Cerebellar cortex (tissue), 1 donor: ENCODE measurements at regions not wholly inside any gene's neighbourhood (a gene's known extent, or its start where the extent isn't known, plus 50 kb on each side); places are given as distances from the start of the nearest gene placed in this dataset.
A peak's percentile ranks its signal among the peaks of the same experiment; 100 is the strongest.
"Not testable (repeated sequence)": the region's sequence is repeated elsewhere in the genome, so short reads cannot be mapped to it uniquely, and the experiment has no call there.

Experiments
- DNase-seq: peaks from one replicate; pipeline ENCODE4 v3.0.0-alpha.2; 2015; ENCODE audit warnings: low spot score

DNA sequence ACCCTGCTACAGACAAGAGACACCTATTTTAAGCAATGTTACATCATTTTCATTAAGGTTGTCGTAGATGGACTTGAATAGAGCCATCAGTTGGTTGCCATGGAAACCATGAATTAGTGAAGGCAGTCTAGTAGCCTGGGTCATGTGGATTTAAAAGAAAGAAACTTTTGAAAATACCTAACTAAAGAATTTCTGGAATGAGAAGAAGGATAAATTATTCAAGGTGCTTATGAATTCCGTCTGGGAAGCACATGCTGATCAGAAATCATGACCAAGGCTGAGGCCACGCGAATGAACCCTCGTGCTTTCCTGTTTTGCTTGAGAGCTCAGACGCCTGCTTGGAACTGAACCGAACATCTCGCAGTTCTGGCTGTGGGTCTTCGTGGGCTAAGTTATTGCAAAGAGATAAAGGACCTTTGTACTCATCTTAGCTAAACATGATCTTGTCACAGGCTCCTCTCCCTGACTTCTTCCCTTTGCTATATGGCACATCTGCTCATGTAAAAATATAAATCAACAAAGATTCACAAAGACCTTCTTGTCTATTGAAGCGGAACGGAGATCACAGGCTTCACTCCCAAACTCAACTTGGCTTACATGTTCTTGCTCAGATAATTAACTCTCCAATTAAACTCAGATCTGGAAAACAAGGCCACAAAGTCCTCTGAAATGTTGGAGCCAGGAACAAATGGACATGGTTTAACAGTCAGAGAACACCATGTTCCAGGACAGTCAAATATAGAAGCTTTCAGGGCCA is 140.2 kb downstream of the NUFIP1 start:
- DNase-seq, result peak; percentile 8

DNA sequence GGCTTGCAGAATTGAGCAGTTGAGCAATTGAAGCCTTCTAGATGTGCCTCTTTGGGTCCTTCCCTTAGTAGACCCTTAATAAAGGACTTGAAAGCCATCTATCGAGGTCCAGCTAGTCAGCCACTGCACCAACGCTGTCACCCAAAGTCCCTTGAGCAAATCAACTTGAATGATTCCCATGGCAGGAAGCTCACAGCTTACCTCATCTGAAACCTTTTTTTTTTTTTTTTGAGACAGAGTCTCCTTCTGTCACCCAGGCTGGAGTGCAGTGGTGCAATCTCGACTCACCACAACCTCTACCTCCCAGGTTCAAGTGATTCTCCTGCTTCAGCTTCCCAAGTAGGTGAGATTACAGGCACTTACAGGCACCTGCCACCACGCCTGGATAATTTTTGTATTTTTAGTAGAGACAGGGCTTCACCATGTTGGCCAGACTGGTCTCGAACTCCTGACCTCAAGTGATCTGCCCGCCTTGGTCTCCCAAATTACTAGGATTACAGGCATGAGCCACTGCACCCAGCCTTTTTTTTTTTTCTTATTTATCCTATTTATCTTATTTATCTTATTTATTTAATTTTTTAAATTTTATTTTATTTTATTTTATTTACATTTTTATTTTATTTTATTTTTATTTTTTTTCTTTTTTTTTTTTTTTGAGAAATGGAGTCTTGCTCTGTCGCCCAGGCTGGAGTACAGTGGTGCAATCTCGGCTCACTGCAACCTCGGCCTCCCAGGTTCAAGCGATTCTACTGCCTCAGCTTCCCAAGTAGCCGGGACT is 143.8 kb downstream of the NUFIP1 start:
- not testable (repeated sequence) for DNase-seq

DNA sequence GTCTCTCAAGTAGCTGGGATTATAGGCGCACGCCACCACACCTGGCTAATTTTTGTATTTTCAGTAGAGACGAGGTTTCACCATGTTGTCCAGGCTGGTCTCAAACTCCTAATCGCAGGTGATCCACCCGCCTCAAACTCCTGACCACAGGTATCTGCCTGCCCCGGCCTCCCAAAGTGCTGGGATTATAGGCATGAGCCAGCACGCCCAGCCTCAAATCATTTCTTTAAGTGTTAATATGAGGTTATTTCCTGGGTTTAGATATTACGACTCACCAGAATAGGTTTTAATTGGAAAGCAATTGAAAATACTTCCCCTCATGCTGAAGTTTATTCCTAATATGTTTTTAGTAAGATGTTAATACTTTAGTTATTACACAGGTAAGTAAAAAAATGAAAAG is 144.5 kb downstream of the NUFIP1 start:
- no peak for DNase-seq

DNA sequence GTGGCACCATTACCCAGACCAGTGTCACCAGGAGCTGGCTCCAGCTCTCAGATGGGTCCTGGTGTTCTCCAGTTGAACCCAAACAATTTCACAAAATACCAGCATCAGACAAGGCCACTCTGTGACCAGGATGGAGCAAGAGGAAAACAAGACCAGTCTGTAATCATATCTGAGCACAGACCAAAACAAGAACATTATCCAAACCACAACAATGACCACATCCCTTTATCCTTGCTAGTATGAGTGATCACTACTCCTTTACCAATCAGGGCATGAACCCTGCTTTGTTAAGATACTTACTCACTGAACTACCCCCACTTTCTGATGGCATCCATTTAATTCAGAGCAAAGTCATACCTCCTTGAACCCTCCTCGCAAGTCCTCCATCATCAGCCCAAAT is 145.9 kb downstream of the NUFIP1 start:
- DNase-seq, result no peak

DNA sequence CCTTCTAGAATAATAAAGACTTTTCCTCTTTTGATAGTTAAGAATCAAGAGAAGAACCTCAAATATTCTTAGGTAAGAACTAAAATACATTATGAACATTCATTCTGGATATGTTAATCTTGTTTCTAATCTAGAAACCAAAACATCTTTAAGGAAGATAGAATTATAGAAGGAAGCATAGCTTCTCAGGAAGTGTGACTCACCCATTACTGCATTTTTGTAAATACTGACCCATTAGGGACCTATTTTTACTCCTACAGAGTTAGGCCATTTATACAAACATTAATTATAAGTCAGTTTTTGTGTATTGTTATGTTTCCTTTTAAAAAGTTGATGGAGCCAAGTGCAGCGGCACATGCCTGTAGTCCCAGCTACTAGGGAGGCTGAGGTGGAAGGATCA is 147.1 kb downstream of the NUFIP1 start:
- DNase-seq, result no peak

DNA sequence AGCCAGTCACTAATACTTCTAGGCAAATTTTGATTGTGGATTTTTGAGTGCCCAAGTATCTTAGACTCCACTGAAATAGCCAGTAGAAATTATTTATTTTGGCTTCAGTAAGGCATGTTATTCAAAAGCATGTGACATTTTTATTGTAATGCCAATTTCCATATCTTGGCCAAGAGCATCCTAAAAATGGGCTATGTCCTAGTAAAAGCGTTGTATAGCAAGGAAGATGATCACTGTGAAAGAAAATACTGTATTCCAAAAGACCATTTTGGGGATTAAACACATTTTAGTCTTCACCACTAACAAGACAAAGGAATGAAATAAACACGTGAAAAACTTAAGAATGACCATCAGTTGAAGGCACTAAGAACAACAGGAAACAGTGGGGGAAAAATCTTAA is 149.1 kb downstream of the NUFIP1 start:
- no peak for DNase-seq

DNA sequence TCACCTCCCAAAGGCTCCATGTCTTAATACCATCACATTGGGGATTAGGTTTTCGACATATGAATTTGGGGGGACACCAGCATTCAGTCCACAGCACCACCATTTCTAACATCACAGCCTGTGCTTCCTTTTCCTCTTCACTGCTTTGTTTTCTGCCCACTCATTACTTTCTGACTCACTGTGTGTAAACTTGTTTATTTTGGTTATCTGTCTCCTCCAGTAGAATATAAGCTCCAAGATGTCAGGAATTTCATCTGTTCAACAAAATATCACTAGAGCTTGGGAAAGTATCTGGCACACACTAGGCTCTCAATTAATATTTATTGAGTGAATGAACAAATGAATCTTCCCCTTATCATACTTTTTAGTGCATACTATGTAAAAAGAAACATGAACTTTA is 152.0 kb downstream of the NUFIP1 start:
- DNase-seq, result no peak

DNA sequence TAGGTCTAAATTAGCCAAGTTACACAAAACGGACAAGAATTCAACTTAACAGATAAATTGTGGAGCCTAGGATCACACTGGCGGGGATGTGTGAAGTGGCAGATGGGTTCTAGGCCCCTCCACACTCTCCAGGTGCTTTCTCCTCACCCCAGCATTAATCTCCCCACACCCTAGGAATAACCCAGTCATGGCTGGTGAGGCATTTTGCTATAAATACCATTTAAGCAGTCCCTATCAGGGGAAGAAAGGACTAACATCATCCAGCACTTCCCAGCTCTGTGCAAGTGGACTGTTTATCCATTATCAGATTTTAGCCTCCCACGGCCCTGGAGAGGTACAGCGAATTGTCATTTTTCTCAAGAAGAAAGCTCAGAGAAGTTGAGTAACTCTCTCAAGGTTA is 154.9 kb downstream of the NUFIP1 start:
- no peak for DNase-seq

DNA sequence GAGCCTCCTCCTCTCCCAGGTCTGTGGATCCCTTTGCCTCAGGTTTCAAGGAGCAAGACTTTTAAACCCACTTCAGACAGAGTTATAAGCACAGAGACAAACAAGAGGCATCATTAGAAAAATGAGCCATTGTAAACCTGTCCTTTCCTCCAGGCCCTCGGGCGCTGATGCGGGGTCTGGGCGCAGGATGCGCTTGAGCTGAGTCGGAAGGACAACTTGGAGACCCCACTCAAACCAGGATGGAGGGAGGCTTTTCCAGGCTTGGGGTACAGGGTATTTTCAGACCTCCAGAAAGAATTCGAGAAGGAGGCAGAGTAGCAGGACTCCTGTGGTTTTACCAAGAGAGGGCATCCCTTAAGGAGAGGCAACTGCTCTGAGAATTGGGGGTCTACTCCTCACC is 155.6 kb downstream of the NUFIP1 start:
- no peak for DNase-seq

DNA sequence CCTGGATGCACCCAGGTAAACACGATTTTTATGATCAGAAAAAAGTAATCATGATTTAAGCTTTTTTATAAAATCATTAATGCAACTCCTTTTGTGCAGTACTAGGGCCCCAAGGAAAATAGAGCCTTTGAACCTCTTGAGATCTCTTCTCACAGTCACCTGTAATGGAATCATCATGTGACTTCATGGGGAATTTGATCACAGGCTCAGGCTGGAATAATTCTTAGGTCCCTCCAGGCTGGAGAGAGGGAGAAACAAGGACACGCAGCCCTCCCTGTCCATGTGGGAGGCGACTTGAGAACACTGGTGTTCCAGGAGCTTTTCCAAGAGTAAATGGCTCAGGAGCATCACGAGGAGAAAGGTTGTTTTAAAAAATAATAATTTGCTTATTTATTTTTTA is 156.1 kb downstream of the NUFIP1 start:
- no peak for DNase-seq

DNA sequence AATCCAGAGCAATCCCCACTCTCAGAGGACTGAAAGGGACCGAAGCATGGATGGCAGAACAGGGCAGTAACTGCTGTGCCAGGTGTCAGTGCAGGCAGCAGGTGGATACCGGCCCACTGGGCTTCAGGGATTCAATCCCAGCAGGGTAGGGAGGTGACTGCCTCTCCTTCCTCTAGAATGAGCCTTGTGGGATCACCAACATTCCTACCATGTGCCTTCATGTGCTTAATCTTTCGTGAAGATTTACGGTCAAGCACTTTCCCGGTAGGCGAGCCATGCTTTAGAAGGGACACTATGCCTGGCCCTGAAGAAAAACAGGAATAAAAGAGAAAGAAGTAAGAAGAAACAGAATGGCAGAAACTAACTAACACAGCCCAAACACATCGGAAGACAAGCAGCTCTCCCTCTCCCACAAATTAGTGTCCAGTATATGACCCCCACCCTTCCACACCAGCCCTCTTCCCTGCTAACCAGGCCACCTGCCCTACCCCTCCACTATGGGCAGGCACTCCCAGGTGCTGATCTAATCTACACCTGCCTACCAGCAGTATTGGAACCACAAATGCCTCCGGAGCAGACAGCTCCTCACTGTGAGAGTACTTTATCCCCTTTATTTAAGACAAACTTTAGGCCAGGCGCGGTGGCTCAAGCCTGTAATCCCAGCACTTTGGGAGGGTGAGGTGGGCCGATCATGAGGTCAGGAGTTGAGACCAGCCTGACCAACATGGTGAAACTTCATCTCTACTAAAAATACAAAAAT is 162.5 kb downstream of the NUFIP1 start:
- DNase-seq, result no peak

DNA sequence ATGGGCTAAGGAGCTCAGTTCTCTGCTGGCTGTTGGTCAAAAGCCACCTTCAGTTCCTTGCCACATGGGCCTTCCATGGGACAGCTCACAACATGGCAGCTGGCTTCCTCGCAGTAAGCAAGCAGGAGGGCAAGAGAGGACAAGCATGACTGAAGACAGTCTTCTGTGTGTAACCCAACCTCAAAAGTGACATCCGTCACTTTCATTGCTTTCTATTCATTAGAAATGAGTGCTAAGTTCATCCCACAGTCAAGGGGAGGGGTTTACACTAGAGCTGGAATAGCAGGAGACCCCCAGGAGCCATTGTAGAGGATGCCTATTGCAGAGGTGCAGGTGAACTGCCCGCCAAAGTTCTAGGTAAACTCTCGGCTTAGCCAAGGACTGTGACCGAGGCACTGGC is 163.3 kb downstream of the NUFIP1 start:
- DNase-seq, result no peak

DNA sequence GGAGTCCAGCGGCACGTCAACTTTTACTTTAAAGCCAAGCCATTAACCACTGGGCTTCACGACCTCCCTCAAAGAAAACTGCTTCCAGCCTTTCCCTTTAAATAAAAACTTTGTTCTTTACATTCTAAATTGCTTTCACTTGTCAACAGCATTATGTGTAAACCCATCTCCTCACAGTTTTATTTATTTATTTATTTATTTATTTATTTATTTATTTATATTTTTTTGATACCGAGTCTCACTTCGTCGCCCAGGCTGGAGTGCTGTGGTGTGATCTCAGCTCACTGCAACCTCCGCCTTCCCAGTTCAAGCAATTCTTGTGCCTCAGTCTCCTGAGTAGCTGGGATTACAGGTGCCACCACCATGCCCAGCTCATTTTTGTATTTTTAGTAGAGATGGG is 165.7 kb downstream of the NUFIP1 start:
- not testable (repeated sequence) for DNase-seq

DNA sequence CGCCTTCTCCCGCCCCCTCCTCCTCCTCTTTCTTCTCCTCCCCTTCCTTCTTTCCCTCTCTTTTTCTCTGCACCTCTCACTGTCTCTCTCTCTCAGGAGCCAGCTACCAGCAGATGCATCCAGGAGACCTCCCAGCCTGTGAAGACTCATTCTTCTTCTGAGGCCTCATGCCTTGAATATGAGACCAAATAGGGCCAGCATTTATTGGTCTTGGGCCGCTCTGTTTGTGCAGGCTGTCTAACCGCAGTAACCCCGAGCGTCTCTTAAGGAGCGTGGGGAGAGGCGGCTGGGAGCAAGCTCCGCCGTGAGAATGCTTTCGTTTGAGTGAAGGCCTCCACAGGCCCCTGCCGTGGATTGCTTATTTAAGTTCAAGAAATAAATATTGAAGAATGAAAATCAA is 167.0 kb downstream of the NUFIP1 start:
- no peak for DNase-seq

DNA sequence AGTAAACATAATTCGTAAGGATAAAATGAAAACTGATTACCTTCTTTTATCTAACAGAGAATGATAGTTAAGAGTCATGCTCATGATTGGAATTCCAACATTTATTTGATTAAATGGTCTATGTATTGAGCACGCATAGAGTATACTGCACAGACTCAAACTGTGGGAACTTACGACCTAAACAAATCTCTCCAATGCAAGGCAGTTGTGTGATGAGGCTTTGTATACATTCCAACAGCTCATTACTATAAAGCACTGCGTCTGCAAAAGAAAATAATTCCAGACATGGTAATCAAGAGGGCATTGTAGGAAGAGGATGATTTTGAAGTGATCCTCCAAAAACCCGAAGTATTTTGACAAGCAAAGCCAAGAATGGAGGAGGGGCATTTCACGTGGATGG is 169.5 kb downstream of the NUFIP1 start:
- no peak for DNase-seq

DNA sequence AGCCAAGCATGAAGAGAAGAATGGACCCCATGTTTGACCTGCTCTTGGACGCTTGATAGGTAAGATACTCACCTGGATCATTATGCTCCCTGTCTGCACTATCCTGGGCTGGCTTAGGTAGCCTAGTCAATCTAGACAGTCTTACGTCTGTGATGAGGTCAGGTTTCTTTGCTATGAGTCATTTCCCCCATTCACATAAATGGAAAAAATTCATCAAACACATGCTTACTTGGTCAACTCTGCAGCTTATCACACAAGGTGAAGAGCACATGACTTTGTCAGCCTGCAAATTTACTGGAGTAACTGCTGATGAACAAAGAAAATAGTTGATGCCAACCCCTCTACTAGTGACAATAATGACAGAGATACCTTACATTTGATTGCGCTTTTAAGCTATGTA is 170.0 kb downstream of the NUFIP1 start:
- no peak for DNase-seq

DNA sequence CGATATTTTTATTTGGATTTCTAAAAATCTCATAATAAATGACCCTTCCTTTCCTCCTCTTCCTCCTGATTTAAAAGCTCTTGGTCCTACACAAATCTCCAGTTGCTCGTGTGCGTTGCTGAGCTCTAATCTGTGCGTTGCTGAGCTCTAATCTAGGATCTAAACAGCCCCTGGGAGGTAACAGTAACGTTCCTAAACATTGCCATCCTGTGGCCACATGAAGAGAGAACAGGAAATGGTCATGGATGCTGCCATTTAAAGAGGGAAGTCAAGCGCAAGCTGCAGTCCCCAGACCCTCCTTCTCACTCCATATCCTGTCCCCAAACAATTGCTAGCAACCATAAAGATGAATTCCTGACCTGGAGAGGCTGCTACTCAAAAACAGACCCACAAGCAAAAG is 170.8 kb downstream of the NUFIP1 start:
- DNase-seq, result peak; percentile 9

DNA sequence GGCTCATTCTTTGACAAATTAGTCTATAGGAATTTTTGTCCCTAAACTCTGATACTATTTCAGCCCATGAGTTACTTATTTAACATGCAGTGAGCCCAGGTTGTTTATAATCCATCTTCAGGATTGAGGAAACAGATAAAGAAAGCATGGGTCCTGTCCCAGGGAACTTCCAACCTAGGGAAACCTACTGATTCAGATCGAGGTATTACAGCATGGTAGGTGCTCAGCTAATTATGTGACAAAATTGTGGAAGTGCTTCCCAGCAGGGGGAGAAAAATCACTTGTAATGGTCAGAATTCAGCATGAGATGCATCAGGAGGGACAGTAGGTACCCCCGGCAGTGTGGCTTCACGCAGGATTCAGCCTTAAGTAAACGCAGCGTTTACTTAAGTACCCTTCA is 171.3 kb downstream of the NUFIP1 start:
- no peak for DNase-seq

DNA sequence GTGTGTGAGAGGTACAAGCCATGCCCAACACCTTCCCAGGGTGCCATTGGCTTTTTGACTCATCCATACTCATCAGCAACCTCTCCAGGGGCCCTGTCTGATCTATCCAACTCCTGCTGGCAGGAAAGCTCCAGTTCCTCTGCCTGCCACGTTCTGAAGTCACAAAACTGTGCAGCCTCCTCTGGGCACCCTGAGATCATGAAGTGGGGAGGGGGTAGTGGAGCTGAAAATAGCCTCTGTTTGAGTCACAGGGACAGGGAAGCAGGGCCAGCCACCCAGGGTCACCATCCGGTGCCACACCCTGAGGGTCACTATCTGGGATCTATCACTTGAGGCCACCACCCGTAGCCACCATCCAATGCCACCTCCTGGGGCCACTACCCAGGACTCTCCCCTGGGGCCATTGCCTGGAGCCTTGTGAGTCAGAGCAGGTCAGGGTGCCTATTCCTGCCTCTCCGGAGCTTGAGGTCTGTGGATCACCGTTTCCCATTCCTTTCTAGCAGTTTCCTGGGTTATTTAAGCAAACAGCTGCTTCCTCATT is 172.1 kb downstream of the NUFIP1 start:
- no peak for DNase-seq

DNA sequence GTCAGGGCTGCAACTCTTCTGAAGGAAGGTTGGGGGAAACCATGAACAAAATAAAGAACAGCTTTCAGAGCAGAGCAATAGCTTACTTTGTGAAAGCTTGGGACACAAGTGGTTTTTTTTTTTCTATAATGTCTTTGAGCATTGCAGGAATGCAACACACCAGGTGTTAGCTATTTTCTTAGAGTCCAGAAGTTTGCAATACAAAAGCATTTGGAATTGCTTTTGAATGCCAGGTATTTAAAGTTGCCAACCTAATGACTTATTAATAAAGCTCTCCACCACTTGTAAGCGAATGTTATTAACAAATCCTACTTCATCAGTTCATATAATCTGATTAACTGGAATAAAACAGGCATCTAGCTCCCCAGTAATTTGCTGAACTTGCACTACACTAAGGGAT is 172.6 kb downstream of the NUFIP1 start:
- no peak for DNase-seq

DNA sequence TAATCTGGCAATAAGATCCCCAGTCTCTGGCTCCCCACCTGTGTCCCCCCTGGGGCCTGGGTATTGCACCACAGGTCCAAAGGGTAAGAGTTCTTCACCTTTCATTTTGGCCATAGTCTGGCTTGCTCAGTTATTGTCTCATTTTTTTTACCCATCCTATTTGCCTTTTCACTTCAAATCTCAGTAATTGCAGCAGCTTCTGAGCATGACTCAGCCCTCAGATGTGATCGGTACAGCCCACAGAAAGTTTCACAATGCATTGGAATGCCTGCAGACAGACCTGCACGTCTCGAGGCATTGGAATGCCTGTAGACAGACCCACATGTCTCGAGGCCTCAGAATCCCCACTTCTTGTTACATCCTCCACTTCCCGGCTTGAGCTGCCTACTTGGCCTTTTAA is 173.6 kb downstream of the NUFIP1 start:
- DNase-seq, result no peak

DNA sequence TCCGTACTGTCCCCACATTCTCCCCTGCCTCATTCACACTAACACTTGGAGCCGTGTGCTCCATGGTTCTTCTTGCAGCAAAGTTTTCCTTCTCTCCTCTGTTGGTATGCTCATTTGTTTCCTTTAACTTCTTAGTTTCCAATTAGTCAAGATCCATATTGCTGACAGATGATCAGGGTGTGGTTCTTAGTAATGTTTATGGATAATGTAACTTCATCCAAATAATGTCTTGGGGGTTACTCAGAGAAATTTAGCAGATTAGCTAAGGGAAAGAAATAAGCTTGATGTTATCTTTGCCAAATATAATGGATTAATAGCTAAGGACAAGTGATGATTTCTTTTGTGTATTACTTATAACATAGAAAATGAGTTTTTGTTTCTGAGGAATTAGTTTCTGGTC is 174.4 kb downstream of the NUFIP1 start:
- no peak for DNase-seq

DNA sequence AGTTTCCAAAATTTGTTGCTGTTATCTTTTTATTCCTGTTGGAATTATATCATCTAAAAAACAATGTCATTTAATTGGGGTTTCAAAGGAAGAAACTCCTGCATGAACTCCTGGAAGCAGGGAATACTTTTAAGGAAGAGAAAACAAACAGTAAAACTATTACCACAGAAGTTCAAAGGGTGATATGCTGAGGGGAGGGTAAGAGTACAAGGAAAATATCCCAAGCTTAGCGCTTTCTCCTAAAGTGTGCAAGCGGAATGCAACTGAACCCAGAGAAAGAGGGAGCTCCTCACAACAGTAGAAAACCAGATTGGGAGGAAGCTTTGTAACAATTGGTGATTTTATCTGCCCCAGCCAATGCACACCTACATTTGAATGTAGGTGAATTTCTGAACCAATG is 175.1 kb downstream of the NUFIP1 start:
- DNase-seq, result no peak
